Right lobe of liver (tissue), 4 donors: ENCODE measurements at regions not wholly inside any gene's neighbourhood (a gene's known extent, or its start where the extent isn't known, plus 50 kb on each side); places are given as distances from the start of the nearest gene placed in this dataset.

ENCODE experiments used
- POLR2A ChIP-seq: fragments of 450-650 bp; IDR thresholded peaks from one replicate; pipeline ENCODE4 v1.6.1; 2017; ENCODE audit warnings: antibody characterized with exemption, mild to moderate bottlenecking
- TF ChIP-seq, protein P1 (sequence below), 4 donors: fragments of 200-600 bp in 3 of 4; fragments of 450-650 bp in 1 of 4; IDR thresholded peaks; one replicate each; pipeline versions ENCODE4 v1.5.1 to v1.8.0; 2016 to 2022; ENCODE audit warnings: antibody characterized with exemption in 4 of 4, mild to moderate bottlenecking in 2 of 4
- donor health status: DM: no; HTN: no; CAD: no.
- donor health status: DM: no; HTN: no; CAD: no.
- donor health status: DM: no; HTN: yes; CAD: no.

DNA sequence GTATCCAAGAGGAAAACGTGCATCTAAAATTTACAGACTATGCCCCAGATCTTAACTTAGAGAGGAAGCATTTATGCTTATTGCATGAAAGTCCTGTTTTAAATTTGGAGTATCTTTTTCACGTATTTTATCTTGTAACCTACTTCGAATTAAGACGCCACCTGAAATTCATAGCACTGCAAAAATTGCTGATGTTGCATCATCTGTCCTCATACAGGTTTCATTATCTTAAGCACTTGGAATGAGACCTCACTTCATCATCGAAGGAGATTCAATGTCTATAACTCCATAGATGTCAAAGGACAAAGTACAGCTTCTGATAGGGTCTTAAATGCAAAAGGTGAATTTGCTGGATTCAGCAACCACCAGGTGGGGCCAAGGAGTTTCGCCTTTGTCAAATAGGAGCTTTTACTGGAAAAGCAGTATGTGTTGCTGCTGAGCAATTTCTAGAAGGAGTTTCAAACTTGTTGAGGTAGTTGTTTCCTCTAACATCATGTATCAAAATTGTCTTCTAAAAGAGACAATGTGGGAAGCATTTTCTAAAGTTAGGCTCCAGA is 106.4 kb upstream of the CCDC85A start:
- TF ChIP-seq, protein P1, sequence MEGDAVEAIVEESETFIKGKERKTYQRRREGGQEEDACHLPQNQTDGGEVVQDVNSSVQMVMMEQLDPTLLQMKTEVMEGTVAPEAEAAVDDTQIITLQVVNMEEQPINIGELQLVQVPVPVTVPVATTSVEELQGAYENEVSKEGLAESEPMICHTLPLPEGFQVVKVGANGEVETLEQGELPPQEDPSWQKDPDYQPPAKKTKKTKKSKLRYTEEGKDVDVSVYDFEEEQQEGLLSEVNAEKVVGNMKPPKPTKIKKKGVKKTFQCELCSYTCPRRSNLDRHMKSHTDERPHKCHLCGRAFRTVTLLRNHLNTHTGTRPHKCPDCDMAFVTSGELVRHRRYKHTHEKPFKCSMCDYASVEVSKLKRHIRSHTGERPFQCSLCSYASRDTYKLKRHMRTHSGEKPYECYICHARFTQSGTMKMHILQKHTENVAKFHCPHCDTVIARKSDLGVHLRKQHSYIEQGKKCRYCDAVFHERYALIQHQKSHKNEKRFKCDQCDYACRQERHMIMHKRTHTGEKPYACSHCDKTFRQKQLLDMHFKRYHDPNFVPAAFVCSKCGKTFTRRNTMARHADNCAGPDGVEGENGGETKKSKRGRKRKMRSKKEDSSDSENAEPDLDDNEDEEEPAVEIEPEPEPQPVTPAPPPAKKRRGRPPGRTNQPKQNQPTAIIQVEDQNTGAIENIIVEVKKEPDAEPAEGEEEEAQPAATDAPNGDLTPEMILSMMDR (IDR thresholded peaks at IDR 0.05) = peak; percentile 15 to 42 (median 32)
- no peak for TF ChIP-seq POLR2A
